ENCODE measurements at regions not wholly inside any gene's neighbourhood (a gene's known extent, or its start where the extent isn't known, plus 50 kb on each side); places are given as distances from the start of the nearest gene placed in this dataset.

- TF ChIP-seq CTCF (conservative IDR thresholded peaks at IDR 0.05) = no peak
- Mint-ChIP-seq H3K36me3 (ENCODE audit: low read depth) (no peaks in the 10 kb centered on the region), H3K4me3 (no peak overlapping the region), H3K4me1 (no peaks in the 10 kb centered on the region), H3K27ac (ENCODE audit: unreplicated experiment) (no peak overlapping the region), H3K27me3 (ENCODE audit: low read depth) (no peaks in the 10 kb centered on the region), H3K9me3 (no peaks in the 10 kb centered on the region)
- DNase-seq (ENCODE audit: low read depth, low spot score) = no peak
Measured at GRCh38 chr4:24146127-24146526, 256.3 kb upstream of the PPARGC1A start.

- Mint-ChIP-seq H3K36me3 (ENCODE audit: low read depth) (no peaks in the 10 kb centered on the region), H3K9me3 (no peaks in the 10 kb centered on the region), H3K4me3 (no peak overlapping the region)
Measured at GRCh38 chr4:24145591-24145990, 255.7 kb upstream of the PPARGC1A start.

DNA sequence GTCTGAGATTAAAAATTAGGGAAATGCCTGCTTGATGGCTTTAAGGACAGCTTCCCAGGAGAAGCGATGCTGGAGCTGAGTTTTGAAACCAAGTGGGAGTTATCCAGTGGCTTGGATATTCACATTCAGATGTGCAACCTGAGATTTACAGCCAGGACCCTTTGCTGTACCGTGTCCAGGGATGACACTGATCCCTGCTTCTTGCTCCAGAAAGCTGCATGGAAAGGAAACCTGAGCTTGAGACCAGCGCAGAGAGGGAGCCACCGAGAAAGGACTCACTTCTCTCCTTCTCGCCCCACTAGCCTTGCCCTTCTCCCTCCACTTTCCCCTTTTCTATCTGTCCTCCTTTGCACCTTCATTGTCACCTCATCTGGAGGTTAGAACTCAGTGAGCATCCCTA lies 254.5 kb upstream of the PPARGC1A start:
- Mint-ChIP-seq H3K9me3 (no peaks in the 10 kb centered on the region), H3K36me3 (ENCODE audit: low read depth) (no peaks in the 10 kb centered on the region), H3K4me3 (no peak overlapping the region), H3K27ac (ENCODE audit: unreplicated experiment) (no peak overlapping the region), H3K27me3 (ENCODE audit: low read depth) (no peaks in the 10 kb centered on the region), H3K4me1 (no peaks in the 10 kb centered on the region)
- no peak for DNase-seq (ENCODE audit: low read depth, low spot score)
- no peak for TF ChIP-seq CTCF (conservative IDR thresholded peaks at IDR 0.05)

More at GRCh38 chr4:24145591-24145990, 255.7 kb upstream of the PPARGC1A start:
- TF ChIP-seq CTCF (conservative IDR thresholded peaks at IDR 0.05) = no peak
- no peak for DNase-seq (ENCODE audit: low read depth, low spot score)
- Mint-ChIP-seq H3K27me3 (ENCODE audit: low read depth) (no peaks in the 10 kb centered on the region), H3K27ac (ENCODE audit: unreplicated experiment) (no peak overlapping the region), H3K4me1 (no peaks in the 10 kb centered on the region)

DNA sequence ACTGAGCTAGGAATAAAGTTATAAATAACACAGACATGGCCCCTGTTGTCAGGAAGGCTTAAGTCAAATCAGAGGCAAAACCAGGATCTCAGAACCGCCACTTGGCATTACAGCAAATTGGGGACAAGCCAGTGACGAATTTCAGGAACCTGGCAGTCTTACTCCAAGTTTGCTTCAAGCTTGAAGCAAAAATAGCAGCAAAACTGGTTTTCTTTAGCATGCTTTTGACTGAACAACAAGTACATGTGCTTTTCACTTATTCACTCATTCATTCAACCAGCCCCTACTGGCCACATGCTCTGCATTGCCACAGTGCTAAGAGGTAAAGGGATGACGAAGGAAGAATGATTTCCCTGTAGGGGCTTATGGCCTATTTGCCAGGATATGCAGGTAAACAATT lies 253.9 kb upstream of the PPARGC1A start:
- H3K4me3 Mint-ChIP-seq = no peak overlapping the region
- no peaks in the 10 kb centered on the region for H3K4me1 Mint-ChIP-seq
- no peak for DNase-seq (ENCODE audit: low read depth, low spot score)
- no peaks in the 10 kb centered on the region for H3K9me3 Mint-ChIP-seq
- no peak for TF ChIP-seq CTCF (conservative IDR thresholded peaks at IDR 0.05)
- H3K27ac Mint-ChIP-seq (ENCODE audit: unreplicated experiment) = no peak overlapping the region
- H3K27me3 Mint-ChIP-seq (ENCODE audit: low read depth) = no peaks in the 10 kb centered on the region
- H3K36me3 Mint-ChIP-seq (ENCODE audit: low read depth) = no peaks in the 10 kb centered on the region

GRCh38 chr4:24141836-24142235 lies 252.0 kb upstream of the PPARGC1A start:
- Mint-ChIP-seq H3K27ac (ENCODE audit: unreplicated experiment) (no peak overlapping the region), H3K4me3 (no peak overlapping the region), H3K27me3 (ENCODE audit: low read depth) (no peaks in the 10 kb centered on the region), H3K36me3 (ENCODE audit: low read depth) (no peaks in the 10 kb centered on the region), H3K9me3 (no peaks in the 10 kb centered on the region), H3K4me1 (no peaks in the 10 kb centered on the region)
- no peak for DNase-seq (ENCODE audit: low read depth, low spot score)
- TF ChIP-seq CTCF (conservative IDR thresholded peaks at IDR 0.05) = no peak

- no peak for DNase-seq (ENCODE audit: low read depth, low spot score)
- Mint-ChIP-seq H3K9me3 (no peaks in the 10 kb centered on the region), H3K4me3 (no peak overlapping the region), H3K36me3 (ENCODE audit: low read depth) (no peaks in the 10 kb centered on the region), H3K27me3 (ENCODE audit: low read depth) (no peaks in the 10 kb centered on the region), H3K4me1 (no peaks in the 10 kb centered on the region), H3K27ac (ENCODE audit: unreplicated experiment) (no peak overlapping the region)
- no peak for TF ChIP-seq CTCF (conservative IDR thresholded peaks at IDR 0.05)
Measured at GRCh38 chr4:24140892-24141291, 251.0 kb upstream of the PPARGC1A start.
